DOHH2 (cell line): ENCODE measurements at regions not wholly inside any gene's neighbourhood (a gene's known extent, or its start where the extent isn't known, plus 50 kb on each side); places are given as distances from the start of the nearest gene placed in this dataset.

Experiments
- H3F3A ChIP-seq: fragments of 200-600 bp; sonication (generic), shearing (Covaris generic); 2 replicates; pipeline ENCODE4 v1.6.0; 2016; ENCODE audit warnings: antibody characterized with exemption, mild to moderate bottlenecking; ENCODE audit not compliant: control insufficient read depth, insufficient read depth
- H3K27ac ChIP-seq: fragments of 200-600 bp; sonication (generic); 2 replicates; pipeline ENCODE4 v1.5.1; 2014; ENCODE audit warnings: low read depth, mild to moderate bottlenecking, low read length, moderate library complexity
- H3K27me3 ChIP-seq: fragments of 200-600 bp; sonication (generic); 2 replicates; pipeline ENCODE4 v1.6.1; 2014; ENCODE audit warnings: mild to moderate bottlenecking, low read length, mixed read lengths; ENCODE audit not compliant: control insufficient read depth
- H3K36me3 ChIP-seq: fragments of 200-600 bp; sonication (generic); 2 replicates; pipeline ENCODE4 v1.6.1; 2014; ENCODE audit warnings: mild to moderate bottlenecking, low read length, moderate library complexity, mixed read lengths; ENCODE audit not compliant: control insufficient read depth
- H3K4me1 ChIP-seq: fragments of 200-600 bp; sonication (generic); 2 replicates; pipeline ENCODE4 v1.6.1; 2014; ENCODE audit warnings: mild to moderate bottlenecking, low read length, mixed read lengths; ENCODE audit not compliant: control insufficient read depth
- H3K4me2 ChIP-seq: fragments of 200-600 bp; sonication (generic); 2 replicates; pipeline ENCODE4 v1.6.0; 2014; ENCODE audit warnings: mild to moderate bottlenecking, low read length, moderate library complexity
- H3K4me3 ChIP-seq: fragments of 200-600 bp; sonication (generic); 2 replicates; pipeline ENCODE4 v1.5.1; 2014; ENCODE audit warnings: mild to moderate bottlenecking, low read length, mixed read lengths
- H3K79me2 ChIP-seq: fragments of 200-600 bp; sonication (generic); 2 replicates; pipeline ENCODE4 v1.6.1; 2014; ENCODE audit warnings: mild to moderate bottlenecking, low read length, mixed read lengths; ENCODE audit not compliant: control insufficient read depth
- H3K9me2 ChIP-seq: fragments of 200-600 bp; sonication (generic); replicated peaks from 2 replicates; pipeline ENCODE4 v1.6.1; 2014; ENCODE audit warnings: mild to moderate bottlenecking, low read length, mixed read lengths; ENCODE audit not compliant: control insufficient read depth
- H3K9me3 ChIP-seq: fragments of 200-600 bp; sonication (generic); 2 replicates; pipeline ENCODE4 v1.6.1; 2014; ENCODE audit warnings: antibody characterized with exemption, low read length, mixed read lengths; ENCODE audit not compliant: control insufficient read depth, insufficient read depth
- H4K20me1 ChIP-seq: fragments of 200-600 bp; sonication (generic); 2 replicates; pipeline ENCODE4 v1.6.0; 2014; ENCODE audit warnings: low read depth, mild to moderate bottlenecking, antibody characterized with exemption, low read length, moderate library complexity; ENCODE audit not compliant: control insufficient read depth, insufficient read depth
- EZH2phosphoT487 ChIP-seq: fragments of 200-600 bp; sonication (generic); IDR thresholded peaks from 2 replicates; pipeline ENCODE4 v1.6.1; 2017; ENCODE audit warnings: borderline replicate concordance, mild to moderate bottlenecking, antibody characterized with exemption, low read length, moderate library complexity, mixed read lengths
- TF ChIP-seq, protein P1 (sequence below): fragments of 200-600 bp; sonication (generic); IDR thresholded peaks from one replicate; pipeline ENCODE4 v1.5.1; 2014; ENCODE audit warnings: antibody characterized with exemption, mild to moderate bottlenecking, low read depth, low read length; ENCODE audit not compliant: poor library complexity, severe bottlenecking

DNA sequence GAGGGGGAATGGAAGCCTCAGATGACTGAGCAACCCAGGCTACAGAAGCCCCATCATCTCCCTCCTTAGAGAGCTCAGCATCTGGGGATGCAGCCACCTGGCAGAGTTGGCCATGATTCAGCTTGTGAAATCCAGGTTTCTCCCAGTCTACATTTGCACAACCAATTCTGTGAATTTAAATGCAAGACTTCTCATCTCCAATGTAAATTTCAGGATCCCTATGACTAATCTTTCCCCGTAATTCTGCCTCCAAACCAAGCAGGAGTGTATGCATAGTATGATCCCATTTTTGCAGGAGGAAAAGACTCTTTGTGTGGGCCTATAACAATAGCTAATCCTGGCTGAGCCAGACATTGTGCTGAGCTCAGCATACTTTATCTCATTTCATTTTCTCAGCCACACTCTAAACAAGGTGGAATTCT, 59.6 kb upstream of the IL17B start:
- Histone ChIP-seq H3K4me2 (no peak overlapping the region), H3K9me3 (peaks cover 4% of the 10 kb centered on the region; the same call in 1 of the 2 replicates), H3K9me2 (no peaks in the 10 kb centered on the region), H3K79me2 (no peaks in the 10 kb centered on the region), H4K20me1 (no peaks in the 10 kb centered on the region), H3F3A (no peaks in the 10 kb centered on the region), H3K4me1 (no peaks in the 10 kb centered on the region), H3K27ac (no peak overlapping the region), H3K4me3 (no peak overlapping the region), H3K36me3 (no peaks in the 10 kb centered on the region), H3K27me3 (peaks cover 13% of the 10 kb centered on the region)
- no peak for TF ChIP-seq EZH2phosphoT487
- TF ChIP-seq, protein P1, sequence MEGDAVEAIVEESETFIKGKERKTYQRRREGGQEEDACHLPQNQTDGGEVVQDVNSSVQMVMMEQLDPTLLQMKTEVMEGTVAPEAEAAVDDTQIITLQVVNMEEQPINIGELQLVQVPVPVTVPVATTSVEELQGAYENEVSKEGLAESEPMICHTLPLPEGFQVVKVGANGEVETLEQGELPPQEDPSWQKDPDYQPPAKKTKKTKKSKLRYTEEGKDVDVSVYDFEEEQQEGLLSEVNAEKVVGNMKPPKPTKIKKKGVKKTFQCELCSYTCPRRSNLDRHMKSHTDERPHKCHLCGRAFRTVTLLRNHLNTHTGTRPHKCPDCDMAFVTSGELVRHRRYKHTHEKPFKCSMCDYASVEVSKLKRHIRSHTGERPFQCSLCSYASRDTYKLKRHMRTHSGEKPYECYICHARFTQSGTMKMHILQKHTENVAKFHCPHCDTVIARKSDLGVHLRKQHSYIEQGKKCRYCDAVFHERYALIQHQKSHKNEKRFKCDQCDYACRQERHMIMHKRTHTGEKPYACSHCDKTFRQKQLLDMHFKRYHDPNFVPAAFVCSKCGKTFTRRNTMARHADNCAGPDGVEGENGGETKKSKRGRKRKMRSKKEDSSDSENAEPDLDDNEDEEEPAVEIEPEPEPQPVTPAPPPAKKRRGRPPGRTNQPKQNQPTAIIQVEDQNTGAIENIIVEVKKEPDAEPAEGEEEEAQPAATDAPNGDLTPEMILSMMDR, result no peak

DNA sequence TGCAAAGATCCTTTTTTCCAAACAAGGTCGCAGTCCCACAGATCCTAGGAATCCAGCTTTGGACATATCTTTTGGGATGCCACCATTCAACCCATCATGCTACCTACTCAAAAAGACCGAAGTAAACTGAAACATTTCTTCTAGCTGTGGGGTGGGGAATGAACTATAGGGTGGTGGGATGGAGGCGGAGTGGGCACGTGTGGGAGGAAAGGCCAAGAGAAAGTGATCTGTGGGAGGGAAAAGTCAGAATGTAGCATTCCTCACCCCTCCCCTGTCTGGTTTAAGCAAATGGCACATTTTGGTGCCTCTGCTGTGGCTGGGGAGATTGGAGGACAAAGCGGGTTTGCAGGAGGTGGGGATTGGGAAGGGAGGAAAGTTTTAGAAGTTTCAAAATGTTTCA, 59.2 kb upstream of the IL17B start:
- TF ChIP-seq EZH2phosphoT487, result no peak
- TF ChIP-seq, protein P1, result no peak
- no peak overlapping the region for H3K4me3 ChIP-seq
- peaks cover 7% of the 10 kb centered on the region; the same call in 1 of the 2 replicates for H3K9me3 ChIP-seq

DNA sequence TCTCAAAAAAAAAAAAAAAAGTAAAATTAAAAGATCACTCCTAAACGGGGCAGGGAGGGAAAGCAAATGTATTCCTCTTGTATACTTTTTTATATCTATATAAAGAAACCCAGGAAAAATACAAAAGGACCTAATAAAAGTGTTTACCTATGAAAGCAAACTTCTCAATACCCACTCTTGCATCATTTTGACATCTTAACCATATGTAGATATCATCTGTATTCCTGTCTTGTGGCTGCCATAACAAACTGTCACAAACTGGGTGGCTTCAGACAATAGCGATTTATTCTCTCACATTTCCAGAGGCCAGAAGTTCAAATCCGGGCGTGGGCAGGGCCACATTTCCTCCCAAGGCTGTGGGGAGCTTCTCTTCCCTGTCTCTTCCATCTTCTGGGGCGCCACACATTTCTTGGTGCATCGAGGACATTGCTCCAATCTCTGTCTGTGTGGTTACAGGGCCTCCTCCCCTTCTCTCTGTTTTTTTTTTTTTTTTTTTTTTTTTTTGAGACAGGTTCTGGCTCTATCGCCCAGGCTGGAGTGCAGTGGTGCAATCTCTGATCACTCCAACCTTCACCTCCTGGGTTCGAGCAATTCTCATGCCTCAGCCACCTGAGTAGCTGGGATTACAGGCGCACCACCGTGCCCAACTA, 58.4 kb upstream of the IL17B start:
- no peaks in the 10 kb centered on the region for H3K79me2 ChIP-seq
- H3K27me3 ChIP-seq, result peaks cover 13% of the 10 kb centered on the region
- no peaks in the 10 kb centered on the region for H4K20me1 ChIP-seq
- no peak overlapping the region for H3K4me3 ChIP-seq
- TF ChIP-seq, protein P1, result no peak
- TF ChIP-seq EZH2phosphoT487, result no peak
- no peaks in the 10 kb centered on the region for H3K4me1 ChIP-seq
- H3K9me3 ChIP-seq, result peaks cover 7% of the 10 kb centered on the region; the same call in 1 of the 2 replicates
- H3K4me2 ChIP-seq, result no peak overlapping the region
- H3F3A ChIP-seq, result no peaks in the 10 kb centered on the region
- H3K36me3 ChIP-seq, result no peaks in the 10 kb centered on the region
- no peak overlapping the region for H3K27ac ChIP-seq
- H3K9me2 ChIP-seq, result no peaks in the 10 kb centered on the region

More for the DNA sequence above, 59.2 kb upstream of the IL17B start:
- H3K4me2 ChIP-seq, result no peak overlapping the region
- H3K9me2 ChIP-seq, result no peaks in the 10 kb centered on the region
- H3K79me2 ChIP-seq, result no peaks in the 10 kb centered on the region
- H3K27me3 ChIP-seq, result peaks cover 13% of the 10 kb centered on the region
- no peak overlapping the region for H3K27ac ChIP-seq
- H3K36me3 ChIP-seq, result no peaks in the 10 kb centered on the region
- no peaks in the 10 kb centered on the region for H3F3A ChIP-seq
- H4K20me1 ChIP-seq, result no peaks in the 10 kb centered on the region
- no peaks in the 10 kb centered on the region for H3K4me1 ChIP-seq
